ENCODE measurements at regions not wholly inside any gene's neighbourhood (a gene's known extent, or its start where the extent isn't known, plus 50 kb on each side); places are given as distances from the start of the nearest gene placed in this dataset.

GRCh38 chr6:18976091-18976490 lies 588.9 kb downstream of the RNF144B start:
- DNase-seq: no peak

- no peak for DNase-seq
Measured at GRCh38 chr6:18976966-18977365, 589.8 kb downstream of the RNF144B start.

DNA sequence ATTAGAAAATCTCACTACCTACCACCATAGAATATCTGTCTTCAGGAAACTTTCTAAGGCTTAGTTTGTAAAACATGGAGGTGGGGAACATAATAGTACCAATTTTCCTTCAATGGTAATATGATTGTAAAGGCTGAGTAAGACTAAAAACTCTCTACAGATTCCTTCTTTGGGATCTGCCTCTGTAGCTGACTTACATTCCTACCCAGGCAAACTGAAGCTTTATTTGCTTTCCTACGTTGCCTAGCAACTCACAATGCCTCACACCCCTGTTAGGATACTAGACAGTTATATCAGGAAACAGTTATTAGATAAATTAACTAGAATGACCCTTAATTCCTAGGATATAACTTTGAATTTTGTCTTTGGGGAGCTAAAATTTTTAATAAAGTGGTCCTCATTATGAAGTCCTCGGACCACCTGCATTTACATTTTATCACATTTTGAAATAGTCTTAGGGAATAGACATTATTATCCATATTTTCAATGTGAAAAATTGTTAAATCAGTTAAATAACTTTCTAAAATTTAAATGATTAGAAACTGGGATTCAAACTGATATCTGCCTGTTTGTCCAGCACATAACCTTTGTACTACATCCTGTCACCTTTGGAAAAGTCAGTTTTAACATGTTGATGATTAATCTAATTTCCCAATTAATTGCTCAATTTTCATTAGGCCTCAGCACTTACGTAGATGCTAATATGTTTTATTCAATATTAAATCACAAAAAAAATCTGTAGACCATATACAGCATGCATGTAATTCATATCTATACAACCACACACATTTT lies 591.4 kb downstream of the RNF144B start:
- peak; percentile 38 for DNase-seq

DNA sequence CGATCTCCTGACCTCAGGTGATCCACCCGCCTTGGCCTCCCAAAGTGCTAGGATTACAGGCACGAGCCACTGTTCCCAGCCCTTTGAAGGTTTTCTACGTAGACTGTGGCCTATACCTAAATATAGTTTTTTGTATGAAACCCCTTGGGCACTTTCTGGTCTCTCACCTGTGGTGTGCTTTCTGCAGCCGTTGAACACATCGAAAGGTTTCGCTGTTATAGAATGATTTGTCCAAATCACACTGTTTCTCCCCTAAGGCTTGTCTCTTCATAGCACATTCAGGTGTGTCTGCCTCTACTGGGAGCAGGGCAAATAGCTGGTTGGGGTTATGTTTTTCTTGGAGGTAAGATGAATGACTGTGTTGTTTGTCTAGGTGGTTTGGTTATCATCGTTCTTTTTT lies 597.9 kb downstream of the RNF144B start:
- DNase-seq: no peak

GRCh38 chr6:18985996-18986395 lies 598.8 kb downstream of the RNF144B start:
- DNase-seq: peak; percentile 69

DNA sequence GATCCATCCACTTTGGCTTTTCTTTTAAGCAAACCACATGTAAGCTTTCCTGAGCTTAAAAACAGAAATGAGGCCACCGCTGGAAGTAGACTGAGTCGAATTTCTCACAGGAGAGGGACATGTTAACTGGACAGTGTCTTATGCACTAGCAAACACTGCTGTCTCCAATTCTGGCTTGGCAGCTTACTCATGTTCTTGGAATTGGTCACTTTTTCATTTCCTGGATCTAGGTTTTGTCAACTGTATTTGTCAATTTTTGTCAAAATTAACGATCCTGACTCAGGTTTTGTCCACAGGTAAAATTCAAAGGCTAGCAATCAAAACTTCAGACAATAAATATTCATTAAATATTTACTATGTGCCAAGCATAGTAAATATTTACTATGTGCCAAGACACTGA lies 601.5 kb downstream of the RNF144B start:
- no peak for DNase-seq

DNA sequence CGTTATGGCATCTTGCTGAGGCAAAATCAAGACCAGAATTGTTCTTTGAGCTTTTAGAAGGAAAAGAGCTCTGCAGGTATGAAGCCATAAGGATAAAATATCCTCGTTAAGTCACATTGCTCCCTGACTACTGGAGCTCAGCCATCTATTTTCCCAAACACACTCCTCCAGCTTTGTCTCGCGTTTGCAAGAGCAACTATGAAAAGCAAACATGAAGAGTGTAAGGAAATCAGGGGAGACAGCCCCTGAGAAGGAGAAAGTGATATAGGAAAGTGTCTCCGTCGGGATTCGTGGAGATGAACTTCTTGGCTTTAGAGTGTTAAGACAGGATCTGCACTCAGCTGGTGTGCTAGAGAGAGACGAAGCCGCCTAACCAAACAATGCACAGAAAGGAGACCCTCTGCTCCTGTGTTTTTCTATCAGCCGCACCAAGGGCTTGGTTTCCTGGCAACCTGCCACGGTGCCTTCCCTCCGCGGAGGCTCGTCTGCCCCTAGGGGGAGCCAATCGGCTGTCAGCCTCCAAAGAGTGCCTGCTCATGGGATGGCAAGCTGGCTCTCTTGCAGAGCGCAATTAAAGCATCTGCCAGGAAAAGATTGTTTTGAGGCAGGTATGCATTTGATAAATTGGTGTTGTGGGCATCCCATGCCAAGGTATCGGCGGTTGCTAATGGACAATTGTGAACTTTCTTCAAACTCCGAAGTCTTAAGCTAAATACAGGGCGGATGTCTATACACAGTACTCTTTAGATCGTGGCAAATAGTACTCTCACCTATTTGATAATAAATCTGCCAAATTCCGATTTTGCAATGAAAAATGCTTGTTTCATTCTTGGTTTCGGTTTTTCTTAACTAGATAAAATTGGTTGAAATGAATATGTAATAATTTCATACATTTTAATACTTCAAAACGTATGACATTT lies 603.2 kb downstream of the RNF144B start:
- DNase-seq: peak; percentile 75

DNA sequence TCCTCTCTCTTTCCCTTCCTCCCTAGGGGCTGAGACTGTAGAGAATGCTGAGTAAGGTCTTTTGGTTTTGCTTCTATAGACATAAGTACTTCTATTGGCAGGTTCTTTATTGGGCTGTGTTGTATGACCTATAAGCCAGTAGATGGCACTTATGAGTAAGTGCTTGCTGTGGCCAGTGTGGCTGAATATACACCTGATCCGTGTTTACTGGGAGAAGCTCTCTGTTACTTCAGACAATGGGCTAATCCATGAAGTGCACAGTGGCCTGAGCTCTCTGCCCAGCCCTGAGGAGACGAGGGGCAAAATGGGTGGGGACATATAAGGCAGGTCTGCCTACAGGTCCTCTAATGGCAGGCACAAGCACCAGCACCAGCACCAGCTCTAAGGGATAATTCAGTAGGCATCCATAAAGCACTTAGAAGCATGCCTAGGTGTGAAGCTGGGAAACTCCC lies 610.3 kb downstream of the RNF144B start:
- DNase-seq: no peak

DNA sequence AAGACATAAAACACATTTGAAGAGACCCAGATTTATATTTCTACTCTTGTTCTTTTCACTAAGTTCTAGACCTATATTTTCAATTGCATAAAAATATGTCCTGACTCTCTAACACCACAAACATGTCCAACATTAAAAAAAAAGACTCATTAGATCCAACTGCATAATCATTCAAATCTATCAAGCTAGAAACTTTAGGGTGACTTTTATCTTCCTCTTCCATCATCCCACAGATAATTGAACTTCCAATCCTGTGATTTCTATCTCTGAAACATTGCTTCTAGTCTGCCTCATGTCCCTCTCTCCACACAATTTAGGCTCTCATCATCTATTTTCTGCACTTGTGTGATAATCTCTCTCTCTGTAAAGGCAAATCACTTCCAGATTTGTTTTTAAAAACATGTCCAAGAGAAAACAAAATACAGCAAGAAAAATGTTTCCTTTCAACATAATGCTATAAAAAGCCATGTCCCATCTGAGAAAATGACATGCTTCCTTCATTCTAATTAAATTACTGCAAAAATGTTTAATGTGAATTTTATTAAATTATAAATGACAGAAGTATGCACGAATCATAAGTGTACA lies 615.9 kb downstream of the RNF144B start:
- no peak for DNase-seq

- DNase-seq: no peak
Measured at GRCh38 chr6:19004176-19004575, 617.0 kb downstream of the RNF144B start.

DNA sequence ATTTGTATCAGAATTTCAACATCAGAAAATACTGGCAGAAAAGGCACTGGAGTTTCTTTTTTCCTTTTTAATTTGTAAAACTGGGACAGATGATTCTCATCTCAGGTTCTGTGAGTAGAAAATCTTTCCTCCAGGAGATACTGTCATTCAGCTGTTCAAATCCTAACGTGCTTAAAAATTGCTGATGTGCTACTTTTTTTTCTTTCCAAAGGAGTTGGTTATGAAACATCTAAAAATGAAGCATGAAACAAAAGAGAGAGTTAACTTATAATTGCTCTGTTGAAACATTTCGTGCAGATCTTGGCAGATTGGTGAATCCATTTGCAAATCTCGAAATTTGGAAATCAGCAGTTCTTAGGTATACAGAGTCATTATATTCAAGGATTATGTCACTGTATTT lies 622.6 kb downstream of the RNF144B start:
- DNase-seq: no peak

GRCh38 chr6:19013026-19013705 lies 626.0 kb downstream of the RNF144B start:
- no peak for DNase-seq

- DNase-seq: peak; percentile 26
Measured at GRCh38 chr6:19024737-19025136, 637.6 kb downstream of the RNF144B start.

GRCh38 chr6:19028201-19028600 lies 641.1 kb downstream of the RNF144B start:
- DNase-seq: no peak

DNA sequence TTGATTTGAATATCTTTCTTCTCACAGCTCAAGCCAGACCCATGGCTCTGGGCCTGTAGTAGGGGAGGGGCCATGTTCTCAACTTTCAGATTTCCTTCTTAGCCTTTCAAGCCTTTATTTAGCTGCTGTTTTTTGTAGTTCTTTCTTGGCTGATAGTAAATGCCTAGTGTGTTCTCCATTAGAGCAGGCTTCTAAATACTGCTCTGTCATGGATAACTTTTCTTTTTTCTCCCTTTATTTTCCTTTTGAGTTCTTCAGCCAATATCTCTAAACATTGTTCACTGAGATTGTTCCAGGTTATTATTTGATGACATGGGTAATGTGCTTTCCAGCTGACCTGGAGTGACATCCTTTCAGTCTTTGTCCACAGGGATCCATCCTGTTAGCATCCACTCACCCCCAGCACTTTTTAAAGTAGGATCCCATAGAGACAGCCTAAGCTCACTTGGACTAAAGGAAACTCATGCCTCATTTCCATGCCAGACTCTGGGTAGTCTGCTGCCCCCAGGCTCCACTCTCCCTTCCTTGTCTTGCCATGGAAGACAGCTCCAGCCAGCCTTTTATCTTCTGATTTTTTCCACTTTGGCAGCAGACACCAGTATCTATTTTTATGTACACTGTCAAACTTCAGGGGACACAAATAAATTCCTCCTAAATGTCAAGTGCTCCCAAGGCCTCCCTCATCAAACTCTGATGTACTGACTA lies 645.6 kb downstream of the RNF144B start:
- peak; percentile 57 for DNase-seq

DNA sequence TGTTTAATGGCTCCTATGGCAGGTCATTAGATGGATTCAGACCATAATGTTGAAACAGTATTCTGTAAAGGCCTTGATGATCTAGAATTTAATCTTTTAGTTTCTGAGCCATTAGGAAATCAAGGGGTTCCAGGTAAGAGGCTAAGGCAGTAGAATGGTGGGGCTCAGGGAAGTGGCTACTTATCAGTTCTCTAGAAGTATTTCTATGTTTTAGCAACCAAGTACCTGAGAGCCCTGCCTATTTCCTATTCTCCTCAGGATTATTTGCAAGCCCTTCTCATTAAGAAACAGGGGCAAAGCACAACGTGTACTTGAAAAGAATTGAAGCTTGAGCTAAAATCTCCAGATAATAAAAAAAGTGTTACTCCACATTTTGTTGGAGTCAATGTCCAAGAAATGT lies 646.5 kb downstream of the RNF144B start:
- DNase-seq: no peak

GRCh38 chr6:19034986-19035385 lies 647.8 kb downstream of the RNF144B start:
- no peak for DNase-seq

DNA sequence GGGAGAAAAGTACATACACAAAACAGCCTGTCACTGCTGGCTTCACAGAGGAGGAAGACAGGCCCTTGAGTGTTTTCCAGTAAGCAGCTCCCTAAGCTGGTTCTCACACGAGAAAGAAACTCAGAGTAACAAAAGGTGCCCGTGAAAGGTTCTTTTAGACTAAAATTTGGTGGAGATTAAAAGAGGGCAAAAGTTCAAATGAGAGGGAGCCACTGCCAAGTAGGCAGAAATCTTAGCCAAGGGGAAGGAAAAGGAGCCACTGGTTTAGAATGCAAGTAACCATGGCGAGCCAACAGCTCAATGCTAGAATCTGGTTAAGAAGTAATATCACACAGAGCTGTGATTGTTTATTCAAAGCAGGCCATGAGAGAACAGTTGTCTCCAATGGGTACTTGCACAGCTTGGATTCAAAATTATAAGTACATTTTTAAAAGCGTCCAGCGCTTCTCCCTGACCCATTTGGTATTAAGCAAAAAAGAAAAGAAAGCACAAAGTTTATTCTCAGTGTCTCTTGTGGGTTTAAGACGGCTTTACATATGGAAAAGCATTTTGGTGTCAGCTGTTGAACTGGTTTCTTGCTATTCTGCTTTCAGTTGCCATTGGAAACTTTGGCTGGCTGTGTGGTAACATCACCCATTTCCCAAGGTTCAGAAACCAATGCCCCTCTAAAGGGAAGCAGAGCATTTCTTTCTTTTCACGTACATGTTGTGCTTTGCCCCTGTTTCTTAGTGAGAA lies 648.5 kb downstream of the RNF144B start:
- peak; percentile 33 for DNase-seq

- DNase-seq: no peak
Measured at GRCh38 chr6:19036196-19036555, 649.0 kb downstream of the RNF144B start.

DNA sequence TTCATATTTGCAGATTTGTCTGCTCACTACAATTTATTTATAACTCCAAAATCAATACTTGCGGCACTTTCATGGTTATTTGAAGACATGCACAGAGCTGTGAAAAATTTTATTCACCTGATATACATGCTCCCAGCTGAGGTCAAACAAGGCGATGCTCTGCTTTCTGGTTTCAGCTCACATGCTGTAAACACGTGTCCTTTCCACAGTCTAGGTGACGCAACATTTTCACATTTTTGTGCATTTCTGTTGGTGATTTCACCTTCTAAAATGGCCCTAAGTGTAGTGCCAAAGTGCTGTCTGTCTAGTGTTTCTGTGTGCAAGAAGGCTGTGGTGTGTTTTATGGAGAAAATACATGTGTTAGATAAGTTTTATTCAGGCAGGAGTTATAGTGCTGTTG lies 650.5 kb downstream of the RNF144B start:
- no peak for DNase-seq

DNA sequence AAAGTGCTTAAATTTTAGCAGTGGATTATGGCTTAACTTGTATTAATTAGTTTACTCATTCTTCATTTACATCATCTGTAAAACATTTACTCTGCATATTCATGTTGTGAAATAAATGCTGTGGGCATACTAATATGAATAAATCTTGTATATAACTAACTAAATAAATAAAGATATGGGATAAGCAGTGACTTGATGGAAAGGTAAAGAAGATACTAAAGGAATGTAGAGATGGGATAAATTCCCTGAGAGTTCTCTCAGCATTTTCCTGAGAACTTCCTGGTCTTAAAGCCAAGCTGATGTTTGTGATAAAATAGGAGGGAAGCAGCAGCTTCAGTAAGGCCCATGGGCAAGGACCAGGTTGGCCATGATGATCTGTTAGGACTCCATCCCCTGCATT lies 652.1 kb downstream of the RNF144B start:
- DNase-seq: no peak

- DNase-seq: no peak
Measured at GRCh38 chr6:19041906-19042305, 654.8 kb downstream of the RNF144B start.
